ENCODE measurements at regions not wholly inside any gene's neighbourhood (a gene's known extent, or its start where the extent isn't known, plus 50 kb on each side); places are given as distances from the start of the nearest gene placed in this dataset.

DNA sequence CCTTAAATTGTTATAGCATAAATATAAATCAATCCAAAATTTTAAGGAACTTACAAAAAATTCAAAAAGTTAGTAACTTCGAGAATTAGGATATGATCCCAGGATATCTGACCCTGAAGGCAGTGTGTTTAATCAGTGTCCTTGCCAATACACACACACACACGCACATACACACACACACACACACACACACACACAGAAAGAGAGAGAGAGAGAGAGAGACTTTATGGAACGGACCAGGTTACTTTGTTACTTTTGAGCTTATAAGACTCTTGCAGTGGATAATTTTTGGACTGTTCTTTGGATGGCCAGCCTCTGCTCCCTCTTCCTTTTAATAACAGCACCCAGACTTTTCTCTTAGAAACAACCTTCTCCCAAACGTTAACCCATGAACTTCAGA lies 322.9 kb downstream of the NFIB start:
- no peak for DNase-seq (ENCODE audit: extremely low read depth in 1 of 2, low read depth in 1 of 2)

DNA sequence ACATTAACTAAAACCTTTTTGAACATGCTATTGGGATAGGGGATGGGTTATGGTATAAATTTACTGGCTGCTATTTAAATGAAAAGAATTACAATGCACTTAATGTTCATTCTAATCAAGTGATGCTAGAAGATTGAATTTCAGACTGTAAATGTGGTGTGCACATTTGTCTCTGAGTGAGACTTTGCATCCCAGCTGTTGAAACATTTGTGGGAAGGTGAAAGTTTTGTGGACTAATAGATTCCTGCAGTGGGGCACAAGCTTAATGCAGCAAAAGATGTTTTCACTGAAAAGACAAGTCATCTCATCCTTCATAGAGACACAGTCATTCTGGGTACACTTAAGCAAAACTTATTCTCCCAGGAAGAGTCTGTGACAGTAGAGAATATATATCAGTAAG lies 323.6 kb downstream of the NFIB start:
- DNase-seq (ENCODE audit: extremely low read depth in 1 of 2, low read depth in 1 of 2): no peak

DNA sequence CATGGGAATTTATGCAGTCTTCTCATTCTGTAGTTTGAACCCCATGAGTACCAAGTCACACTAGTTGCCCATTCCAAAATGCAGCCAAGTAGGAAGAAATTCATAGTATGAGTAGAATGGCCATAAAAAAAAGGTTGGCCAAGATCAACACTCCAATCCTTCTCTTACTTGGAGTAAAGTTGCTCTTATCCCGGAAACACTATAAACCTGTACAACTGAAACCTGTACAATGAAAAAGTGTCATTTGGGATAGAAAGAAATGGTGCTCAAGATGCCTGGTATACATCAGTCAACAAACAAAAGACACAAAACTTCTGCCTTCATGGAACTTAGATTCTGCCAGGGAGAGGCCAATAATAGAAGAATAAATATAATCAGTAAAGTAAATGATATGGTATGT lies 325.0 kb downstream of the NFIB start:
- DNase-seq (ENCODE audit: extremely low read depth in 1 of 2, low read depth in 1 of 2): no peak

DNA sequence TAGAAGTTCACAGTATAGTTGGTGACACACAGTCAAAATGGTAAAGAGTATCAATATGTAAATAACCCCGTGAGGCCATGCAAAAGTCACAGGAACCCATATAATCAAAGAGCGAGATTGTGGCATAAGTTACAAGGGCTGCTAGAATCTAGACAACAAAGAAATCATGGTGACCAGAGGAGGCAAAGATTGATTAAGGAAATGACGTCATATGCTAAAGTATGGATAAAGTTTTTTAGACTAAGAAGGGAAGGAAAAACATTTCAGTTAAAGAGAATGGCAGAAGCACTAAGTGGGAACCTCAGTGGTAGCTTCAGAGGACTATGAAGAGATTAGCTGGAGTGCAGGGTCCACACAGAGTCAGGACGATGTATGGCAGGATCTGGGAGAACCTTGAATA lies 330.3 kb downstream of the NFIB start:
- DNase-seq (ENCODE audit: extremely low read depth in 1 of 2, low read depth in 1 of 2): no peak

DNA sequence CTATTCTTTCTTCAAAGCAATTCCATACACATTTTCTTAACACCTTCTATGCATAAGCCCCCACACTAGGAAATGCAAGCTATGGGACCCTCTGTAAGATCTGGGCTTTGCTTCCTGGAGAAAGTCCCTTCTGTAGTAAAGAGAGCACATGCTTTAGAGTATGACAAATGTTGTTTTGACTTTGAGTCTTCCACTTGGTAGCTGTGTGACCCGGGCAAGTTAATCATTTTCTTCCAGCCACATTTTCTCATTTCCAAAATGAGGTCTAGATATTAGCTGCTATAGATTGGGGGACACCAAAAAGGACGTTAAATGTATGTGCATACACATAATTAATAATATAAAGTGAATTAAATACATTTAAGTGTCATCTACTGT lies 334.0 kb downstream of the NFIB start:
- DNase-seq (ENCODE audit: extremely low read depth in 1 of 2, low read depth in 1 of 2): no peak

DNA sequence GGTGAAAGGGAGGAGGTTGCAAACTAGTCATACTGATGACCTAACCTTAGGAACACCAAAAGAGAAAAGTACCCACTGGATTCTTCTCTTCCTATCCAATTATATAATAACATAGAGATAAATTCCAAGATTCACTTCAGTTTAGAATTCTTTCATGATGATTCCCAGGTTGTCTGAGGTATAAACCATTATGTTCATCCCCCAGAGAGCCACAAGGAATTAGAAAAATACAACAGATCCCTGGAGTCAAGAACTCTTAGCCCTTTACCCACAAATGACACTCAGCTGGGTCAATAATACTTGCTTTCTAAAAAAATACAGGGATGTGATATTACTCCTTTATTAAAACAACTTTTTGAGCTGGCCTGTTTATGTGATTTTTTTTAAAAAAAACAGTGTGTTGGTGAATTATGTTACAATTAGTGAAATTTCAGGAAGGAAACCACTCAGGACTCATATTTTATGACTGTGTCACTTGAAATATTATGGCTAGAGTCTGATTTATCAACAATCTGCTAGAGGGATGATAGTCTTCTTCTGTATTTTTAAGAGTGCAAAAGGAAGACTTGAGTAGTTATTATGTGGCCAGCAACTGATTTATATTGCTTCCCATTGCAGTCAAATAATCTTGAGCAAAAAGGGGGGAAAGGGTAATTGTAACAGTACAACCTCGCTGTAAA lies 338.2 kb downstream of the NFIB start:
- DNase-seq (ENCODE audit: extremely low read depth in 1 of 2, low read depth in 1 of 2): no peak

DNA sequence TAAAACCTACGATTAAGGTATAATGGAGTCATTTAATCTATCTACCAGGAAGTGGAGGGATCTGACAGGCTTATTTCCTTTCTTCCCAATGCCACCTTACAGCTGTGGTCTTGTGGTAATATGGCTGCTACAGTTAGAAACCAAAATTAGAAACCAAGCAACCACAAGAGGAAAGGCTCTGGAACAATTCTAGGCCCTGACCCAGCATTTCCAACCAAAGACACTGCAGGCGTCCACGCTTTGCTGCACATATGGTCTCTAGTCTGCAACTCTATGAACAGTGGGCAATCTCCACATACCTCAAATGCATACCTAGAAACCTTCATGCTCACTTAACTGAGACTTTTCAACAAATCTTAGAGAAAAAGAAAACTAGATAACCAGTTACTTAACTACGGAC lies 339.1 kb downstream of the NFIB start:
- DNase-seq (ENCODE audit: extremely low read depth in 1 of 2, low read depth in 1 of 2): no peak

DNA sequence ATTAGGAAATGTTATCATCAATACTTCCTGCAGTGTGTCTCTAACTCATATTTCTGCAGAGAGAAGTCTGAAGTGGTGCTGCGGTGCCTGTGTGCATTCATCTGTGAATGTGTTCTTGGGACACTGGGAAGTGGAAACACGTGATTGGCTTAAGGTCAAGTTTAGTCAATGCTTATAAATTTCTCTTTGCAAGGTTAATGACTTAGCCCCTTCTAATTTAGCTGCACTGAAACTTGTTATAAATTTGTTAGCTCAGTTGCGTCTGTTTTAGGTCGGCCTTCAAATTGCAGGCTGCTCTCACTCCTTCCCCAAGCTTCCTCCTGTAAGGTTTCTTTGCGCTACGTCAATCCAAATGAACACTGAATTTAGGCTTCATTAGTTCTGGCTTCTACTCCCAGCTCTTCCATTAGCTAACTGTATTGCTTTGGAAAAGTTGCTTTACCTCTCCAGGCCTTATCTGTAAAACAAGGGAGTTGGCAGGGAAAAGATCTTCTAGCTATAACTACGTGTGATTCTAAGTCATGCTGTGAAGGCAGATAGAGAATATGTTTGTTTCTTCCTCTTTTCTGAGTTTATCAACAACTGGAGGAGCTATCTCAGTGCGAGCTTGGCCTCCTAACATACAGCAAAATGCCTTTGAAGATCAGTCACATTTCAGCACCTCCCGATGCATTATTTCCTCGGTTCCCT lies 341.8 kb downstream of the NFIB start:
- DNase-seq (ENCODE audit: extremely low read depth in 1 of 2, low read depth in 1 of 2): no peak

DNA sequence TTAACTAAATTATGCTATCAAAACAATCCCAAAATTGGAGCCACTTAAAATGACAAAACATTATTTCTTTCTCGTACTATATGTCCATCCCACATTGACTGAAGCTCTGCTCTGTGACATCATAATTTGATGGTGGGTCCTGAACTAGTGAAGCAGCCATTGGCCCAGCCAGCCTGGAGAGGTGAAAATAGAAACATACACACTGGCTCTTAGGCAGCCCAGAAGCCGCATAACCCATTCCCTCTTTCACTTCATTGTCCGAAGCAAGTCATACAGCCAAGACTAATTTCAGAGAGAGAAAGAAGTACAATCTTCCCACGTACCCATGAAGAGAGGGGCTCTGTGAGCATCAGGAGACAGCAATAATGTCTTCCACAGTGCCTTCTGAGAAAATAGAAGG lies 342.5 kb downstream of the NFIB start:
- no peak for DNase-seq (ENCODE audit: extremely low read depth in 1 of 2, low read depth in 1 of 2)

DNA sequence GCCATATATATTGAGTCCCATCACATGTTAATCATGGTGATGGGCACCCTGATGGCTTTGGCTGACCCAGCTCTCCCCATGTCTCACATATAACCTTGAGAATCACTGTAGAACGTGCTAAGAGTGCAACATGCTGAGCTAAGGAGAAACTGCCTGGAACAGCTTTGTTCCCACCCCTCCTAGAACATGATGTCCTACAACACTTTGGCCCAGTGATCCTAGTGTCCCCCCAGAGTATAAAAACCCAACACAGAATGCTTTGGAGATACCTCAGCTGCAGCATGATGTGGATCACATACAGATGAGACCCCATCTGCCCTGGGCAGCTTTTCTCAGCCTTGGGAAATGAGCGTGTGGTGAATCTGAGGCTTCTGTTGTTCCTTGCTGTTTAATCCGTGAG lies 343.5 kb downstream of the NFIB start:
- no peak for DNase-seq (ENCODE audit: extremely low read depth in 1 of 2, low read depth in 1 of 2)

DNA sequence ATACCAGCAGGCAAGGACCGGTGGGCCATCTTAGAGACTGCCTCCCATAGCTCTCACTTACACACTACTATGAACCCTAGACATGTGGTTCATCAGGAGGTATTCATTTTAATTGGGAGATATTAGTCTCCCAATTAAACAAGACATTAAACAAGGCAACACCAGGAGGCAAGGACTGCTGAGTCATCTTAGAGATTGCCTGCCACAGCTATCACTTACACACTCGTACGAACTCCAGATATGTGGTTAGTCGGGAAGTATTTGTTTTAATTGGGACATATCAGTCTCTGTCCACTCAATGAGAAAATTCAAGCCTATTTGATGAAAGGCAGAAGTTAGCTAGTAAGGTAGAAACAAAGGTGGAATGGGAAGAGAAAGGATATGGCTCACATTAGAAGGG lies 343.9 kb downstream of the NFIB start:
- DNase-seq (ENCODE audit: extremely low read depth in 1 of 2, low read depth in 1 of 2): no peak

DNA sequence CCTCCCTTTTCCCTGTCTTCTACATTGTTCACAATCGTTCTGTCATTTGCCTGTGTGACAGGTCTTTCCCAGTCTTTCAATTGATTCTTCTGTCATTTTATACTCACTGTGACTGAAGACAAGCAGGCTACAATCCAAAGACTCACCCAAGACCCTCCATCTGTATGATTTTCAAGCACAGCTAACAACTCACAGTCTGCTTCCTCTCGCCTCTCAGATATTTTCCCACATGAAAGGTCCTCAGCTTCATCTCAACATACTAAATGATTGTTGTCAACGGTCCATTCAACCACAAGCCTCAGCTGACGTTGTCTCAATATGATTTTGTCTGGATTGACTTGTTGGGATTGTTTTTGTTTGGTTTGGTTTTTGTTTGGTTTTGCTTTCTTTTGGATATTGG lies 346.5 kb downstream of the NFIB start:
- no peak for DNase-seq (ENCODE audit: extremely low read depth in 1 of 2, low read depth in 1 of 2)

DNA sequence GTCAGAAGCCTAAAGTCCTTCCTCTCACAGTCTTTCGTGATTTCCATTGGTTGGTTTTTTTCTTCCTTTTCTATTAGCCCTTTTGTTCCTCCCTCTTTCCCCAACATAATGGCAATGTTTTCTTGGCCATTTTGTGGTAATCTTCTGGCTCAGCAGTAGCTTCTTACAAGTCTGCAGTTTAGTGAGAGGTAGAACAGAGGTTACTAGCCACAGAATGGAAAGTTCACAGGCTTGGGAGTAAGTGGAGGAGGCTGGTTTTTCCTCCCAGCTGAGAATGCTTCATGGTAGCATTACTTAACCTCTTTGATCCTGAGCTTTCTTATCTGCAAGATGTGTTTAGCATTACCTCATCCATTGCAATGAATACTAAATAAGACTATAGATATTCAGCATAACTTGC lies 346.9 kb downstream of the NFIB start:
- DNase-seq (ENCODE audit: extremely low read depth in 1 of 2, low read depth in 1 of 2): no peak

DNA sequence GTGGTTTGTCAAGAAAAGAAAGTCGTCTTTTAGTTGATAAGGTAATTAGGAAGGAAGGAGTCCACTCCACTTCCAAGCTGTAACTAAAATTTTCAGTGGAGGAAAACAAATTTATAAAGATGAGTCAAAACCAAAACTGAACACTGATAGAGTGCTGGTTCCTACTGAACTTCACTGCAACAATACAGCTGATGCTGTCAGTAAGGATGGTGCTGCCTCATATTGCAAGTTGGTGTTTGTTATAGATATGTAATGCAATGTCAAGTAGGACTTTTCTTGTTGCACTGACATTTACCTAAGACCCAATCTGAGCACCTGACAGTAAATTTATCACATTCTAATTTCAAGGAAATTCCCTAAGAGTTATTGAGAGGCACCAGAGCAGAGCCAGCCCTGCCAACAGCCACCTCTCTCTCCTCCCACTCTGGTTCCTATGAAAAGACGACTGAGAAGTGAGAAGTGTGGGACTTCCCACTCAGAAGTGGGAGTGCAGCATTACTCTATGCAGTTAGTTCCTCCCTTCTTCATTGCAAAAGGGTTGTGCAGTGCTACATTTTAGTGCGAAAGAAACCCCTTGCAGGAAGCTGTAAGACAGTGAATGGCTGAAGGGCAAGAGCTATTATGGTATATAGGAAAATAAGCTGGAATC lies 350.8 kb downstream of the NFIB start:
- DNase-seq (ENCODE audit: extremely low read depth in 1 of 2, low read depth in 1 of 2): no peak

DNA sequence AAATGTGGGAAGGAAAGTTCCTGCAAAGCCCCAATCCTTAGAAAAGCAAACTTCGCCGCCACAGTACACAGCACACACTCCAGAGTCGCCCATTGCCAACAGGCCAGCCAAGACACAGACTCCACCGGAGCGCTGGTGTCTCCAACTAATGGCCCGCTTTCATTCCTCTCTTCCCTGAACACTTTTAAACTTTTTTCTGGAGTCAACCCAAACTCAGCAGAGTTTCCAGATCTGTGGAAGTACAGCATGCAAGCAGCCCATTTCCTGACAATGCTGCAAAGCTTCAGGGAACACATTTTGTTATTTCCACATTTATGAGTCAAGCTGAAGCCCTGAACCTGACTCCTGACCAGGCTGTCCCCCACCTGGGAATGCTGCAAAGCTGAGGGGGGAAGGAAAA lies 351.9 kb downstream of the NFIB start:
- no peak for DNase-seq (ENCODE audit: extremely low read depth in 1 of 2, low read depth in 1 of 2)

DNA sequence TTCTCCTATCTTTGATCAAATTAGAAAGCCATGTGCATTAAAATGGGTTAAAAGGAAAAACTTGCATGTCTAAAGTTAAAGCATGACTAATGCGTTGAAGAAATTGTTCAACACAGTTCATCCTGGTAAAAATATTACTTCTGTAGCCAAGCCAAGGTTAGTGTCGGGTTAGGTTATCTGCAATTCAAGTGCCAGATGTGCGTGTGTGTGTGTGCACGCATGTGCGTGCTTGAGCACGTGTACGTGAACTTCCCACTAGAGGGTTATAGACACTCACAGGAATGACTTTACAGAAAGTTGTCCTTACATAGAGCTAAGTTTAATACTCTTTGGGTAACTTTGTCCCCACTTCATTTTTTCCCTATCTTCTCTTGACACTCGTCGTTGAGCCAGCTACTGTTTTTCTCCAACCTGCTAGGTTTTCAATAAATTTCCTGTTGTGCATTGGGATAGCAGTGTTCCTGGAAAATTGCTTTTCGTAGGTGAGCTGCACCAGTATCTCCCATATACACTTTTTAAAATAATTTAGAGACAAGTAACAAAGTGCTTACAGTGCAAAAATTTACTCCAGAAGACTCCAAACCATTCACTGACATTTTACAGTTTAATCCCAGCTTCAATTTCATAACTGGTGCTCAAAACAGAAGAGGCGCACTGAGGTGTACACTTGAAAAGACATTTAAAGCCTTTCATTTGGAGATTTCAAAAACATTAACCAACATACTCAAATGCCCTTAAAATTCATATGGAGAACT lies 353.8 kb downstream of the NFIB start:
- no peak for DNase-seq (ENCODE audit: extremely low read depth in 1 of 2, low read depth in 1 of 2)

DNA sequence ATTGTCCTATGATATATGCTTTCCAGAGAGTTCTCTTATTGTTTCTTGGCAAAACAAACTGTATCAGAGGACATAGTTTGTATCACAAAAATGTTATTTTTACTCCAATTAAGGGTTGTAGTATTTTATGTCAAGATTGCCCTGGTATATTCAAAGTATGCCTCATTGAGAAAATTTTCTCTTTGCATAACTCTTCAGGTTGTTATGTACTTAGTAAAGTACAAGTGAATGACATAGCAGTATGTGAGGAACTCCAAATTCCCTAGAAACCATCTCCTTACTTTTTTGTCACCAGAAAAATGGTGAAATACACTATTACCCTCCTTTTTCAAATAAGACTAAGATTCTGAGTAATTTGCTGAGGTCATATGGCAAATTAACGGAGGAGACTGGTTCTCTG lies 355.3 kb downstream of the NFIB start:
- no peak for DNase-seq (ENCODE audit: extremely low read depth in 1 of 2, low read depth in 1 of 2)

DNA sequence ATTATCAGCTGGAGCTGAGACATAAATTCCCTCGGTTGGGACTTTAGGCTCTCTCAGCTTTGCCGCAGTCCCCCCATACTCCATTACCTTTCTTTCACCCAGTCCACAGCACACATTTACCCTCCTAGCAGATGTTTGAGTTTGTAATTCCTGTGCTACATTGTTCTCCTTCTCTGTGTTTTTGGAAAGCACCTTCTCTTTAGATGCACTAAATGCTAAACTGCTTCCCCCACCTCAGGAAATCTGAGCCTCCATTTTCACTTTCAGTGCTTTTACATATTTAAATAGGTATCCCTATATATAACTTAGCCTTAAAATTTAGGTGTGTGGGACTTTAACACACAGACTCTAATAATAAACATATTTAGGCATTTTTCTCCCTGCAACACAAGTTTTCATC lies 356.9 kb downstream of the NFIB start:
- DNase-seq (ENCODE audit: extremely low read depth in 1 of 2, low read depth in 1 of 2): no peak

DNA sequence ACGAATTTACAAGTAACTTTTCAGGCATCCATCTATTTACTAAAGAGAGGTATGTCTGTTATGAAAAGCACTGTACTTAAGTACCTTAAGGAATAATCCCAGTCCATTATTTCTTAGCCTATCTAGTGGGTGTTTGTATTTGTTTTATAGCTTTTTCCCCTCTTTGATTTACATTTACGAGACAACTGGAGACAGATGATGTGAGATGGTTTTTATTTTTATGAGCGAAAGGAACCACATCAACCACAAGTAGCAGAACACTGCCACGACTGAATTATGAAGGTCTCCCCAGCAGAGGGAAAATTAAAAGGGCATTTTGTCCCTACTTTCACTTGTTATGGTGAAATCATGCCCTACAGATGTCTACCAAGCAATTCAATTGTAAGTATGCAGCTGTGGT lies 357.8 kb downstream of the NFIB start:
- no peak for DNase-seq (ENCODE audit: extremely low read depth in 1 of 2, low read depth in 1 of 2)

DNA sequence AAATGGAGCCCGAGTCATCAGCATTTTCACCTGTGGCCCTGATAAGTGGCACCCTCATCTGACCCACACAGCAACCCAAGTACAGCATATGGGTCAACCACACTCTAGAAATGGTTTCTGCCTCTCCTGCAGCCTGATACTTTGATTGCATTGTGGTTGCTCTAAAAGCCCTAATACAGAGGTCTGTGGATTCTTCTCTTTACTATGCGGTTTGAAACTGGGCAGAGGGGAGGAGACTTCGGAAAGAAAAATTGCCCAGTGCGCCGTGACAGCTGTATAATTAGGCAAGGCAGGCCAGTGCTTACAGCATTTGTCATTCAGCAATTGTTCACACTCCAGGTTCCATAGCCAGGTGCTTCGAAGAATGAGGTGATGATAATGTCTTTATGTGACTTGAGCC lies 361.0 kb downstream of the NFIB start:
- DNase-seq (ENCODE audit: extremely low read depth in 1 of 2, low read depth in 1 of 2): no peak

DNA sequence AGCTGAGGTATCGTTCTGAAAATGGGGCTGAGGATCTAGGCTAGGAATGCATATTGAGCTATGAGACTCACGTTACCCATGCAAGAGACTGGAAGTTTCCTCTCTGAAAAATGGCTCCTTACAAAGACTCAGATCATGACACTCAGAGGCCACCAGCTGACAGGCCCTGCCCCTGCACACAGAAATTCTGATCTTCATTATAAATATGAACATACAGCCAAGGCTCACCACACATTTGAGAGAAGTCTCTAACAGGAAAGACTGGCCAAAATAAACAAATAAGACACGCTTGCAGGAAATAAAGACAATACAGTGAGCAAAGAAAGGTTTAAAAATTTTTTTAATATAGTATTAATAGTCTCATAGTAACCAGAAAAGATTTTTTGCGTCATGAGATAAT lies 365.9 kb downstream of the NFIB start:
- no peak for DNase-seq (ENCODE audit: extremely low read depth in 1 of 2, low read depth in 1 of 2)

DNA sequence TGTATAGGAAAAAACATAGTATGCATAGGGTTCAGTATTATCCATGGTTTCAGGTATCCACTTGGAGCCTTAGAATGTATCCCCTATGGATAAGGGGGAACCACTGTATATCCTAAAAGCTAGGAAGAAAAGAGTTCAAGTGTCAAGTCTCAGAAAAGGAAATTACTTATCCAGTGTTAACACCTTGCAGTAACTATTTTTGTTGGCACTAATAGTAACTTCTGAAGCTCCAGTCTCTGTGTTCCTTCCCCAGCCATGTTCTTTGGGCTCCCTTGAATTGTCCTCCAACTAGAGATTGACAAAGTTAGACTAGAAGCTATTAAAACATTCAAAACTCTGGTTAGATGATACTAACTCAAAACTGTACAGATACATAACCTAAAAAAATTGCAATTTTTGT lies 370.8 kb downstream of the NFIB start:
- no peak for DNase-seq (ENCODE audit: extremely low read depth in 1 of 2, low read depth in 1 of 2)
